ENCODE measurements at regions not wholly inside any gene's neighbourhood (a gene's known extent, or its start where the extent isn't known, plus 50 kb on each side); places are given as distances from the start of the nearest gene placed in this dataset.
"Not testable (repeated sequence)": the region's sequence is repeated elsewhere in the genome, so short reads cannot be mapped to it uniquely, and the experiment has no call there.

DNA sequence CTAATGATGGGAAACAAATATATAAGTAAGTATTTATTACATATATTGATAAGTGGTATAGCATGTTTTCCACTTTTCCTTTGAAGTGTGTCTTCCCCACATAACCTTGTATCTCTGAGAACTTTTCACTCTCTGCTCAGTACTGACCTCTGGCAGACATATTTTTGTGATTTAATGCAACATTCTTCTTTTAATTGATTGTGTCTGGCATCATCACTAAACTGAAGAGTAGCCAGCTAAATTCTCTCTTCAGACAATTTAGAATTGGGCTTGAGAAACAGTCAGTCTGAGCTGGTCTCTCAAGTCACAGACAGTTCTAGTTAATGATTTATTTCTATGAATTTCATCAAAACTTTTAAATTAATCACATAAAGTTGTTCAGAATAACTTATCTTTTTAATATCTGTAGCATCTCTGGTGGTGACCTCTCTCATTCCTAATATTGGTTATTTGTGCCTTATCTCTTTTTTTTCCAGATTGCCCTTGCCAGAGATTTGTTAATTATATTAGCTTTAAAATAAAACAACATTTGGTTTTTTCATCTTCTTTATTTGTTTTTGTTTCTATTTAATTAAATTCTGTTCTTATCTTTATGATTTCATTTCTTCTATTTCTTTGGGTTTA lies 230.0 kb upstream of the VLDLR start:
- not testable (repeated sequence) for DNase-seq (ENCODE audit: low read depth in 2 of 2, low spot score in 1 of 2)

DNA sequence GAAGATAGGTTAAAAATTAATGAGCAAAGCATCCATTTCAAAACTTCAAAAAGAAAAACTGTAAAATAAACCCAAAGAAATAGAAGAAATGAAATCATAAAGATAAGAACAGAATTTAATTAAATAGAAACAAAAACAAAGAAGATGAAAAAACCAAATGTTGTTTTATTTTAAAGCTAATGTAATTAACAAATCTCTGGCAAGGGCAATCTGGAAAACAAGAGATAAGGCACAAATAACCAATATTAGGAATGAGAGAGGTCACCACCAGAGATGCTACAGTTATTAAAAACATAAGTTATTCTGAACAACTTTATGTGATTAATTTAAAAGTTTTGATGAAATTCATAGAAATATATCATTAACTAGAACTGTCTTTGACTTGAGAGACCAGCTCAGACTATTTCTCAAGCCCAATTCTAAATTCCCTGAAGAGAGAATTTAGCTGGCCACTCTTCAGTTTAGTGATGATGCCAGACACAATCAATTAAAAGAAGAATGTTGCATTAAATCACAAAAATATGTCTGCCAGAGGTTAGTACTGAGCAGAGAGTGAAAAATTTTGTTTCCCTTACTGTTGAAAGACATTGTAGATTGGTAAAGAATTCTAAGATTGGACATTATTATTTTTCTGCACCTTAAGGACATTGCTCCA lies 227.4 kb upstream of the VLDLR start:
- not testable (repeated sequence) for DNase-seq (ENCODE audit: low read depth in 2 of 2, low spot score in 1 of 2)

DNA sequence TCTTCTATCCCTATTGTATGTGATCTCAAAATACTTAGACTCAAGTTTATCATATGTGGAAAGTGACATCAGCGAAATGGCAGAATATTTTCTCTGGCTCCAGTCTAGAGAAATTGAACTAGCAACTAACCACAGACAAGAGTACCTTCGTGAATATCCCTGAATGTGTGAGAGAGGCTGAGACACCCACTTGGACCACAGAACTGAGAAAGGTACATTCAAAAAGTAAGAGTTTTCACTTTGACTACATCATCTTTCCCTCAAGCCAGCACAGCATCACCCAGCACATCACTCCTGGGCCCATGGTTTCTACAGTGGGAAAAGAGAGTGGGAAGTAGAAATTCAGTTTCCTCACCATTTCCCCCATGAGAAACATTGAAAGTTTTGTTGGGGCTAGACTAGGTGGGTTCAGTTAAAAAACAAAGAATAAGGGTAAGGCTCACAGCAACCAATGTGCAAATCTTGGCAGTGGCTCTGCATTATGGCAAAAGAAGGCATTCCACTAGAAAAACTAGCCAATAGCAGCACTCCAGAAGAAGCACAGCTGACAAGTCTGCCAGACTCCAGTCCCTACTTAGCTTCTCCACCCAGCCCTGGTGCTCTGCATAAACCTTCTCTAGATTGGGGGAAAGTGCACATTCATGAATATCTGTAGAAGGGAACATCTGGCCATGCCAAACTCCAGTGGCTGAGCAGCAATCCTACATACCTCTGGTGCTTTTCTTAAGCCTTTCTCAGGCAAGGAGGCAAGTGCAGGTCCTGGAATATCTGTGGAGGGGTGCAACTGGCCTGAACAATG lies 225.6 kb upstream of the VLDLR start:
- no peak for DNase-seq (ENCODE audit: low read depth in 2 of 2, low spot score in 1 of 2)

GRCh38 chr9:2396622-2397285 lies 224.8 kb upstream of the VLDLR start:
- no peak for DNase-seq (ENCODE audit: low read depth in 2 of 2, low spot score in 1 of 2)

- DNase-seq (ENCODE audit: low read depth in 2 of 2, low spot score in 1 of 2), result not testable (repeated sequence)
Observed at GRCh38 chr9:2397875-2398274, 223.7 kb upstream of the VLDLR start.

DNA sequence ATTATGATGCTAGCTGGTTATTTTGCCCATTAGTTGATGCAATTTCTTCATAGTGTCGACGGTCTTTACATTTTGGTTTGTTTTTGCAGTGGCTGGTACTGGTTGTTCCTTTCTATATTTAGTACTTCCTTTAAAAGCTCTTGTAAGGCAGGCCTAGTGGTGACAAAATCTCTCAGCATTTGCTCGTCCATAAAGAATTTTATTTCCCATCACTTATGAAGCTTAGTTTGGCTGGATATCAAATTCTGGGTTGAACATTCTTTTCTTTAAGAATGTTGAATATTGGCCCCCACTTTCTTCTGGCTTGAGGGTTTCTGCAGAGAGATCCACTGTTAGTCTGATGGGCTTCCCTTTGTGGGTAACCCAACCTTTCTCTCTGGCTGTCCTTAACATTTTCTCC lies 219.8 kb upstream of the VLDLR start:
- DNase-seq (ENCODE audit: low read depth in 2 of 2, low spot score in 1 of 2), result not testable (repeated sequence)

DNA sequence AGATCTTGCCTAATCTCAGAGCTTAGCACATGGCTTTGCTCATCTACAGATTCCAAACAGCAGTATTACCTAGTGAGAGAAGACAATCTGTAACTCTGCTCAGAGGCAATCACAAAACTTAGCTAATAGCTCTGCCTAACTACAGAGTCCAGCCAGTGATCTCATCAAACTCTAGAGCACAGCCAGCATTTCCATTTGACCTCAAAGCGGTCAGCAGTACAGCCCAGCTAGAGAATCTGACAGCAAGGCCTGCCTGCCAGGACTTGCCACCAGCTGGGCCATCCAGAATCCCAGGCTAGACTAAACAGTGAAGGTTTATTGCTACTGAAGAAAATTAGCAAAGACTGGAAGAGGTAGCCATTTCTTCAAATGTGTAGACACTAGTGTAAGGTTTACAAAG lies 217.9 kb upstream of the VLDLR start:
- DNase-seq (ENCODE audit: low read depth in 2 of 2, low spot score in 1 of 2), result no peak

GRCh38 chr9:2406252-2406651 lies 215.3 kb upstream of the VLDLR start:
- DNase-seq (ENCODE audit: low read depth in 2 of 2, low spot score in 1 of 2), result no peak

GRCh38 chr9:2407450-2407849 lies 214.1 kb upstream of the VLDLR start:
- no peak for DNase-seq (ENCODE audit: low read depth in 2 of 2, low spot score in 1 of 2)

GRCh38 chr9:2411459-2412215 lies 209.9 kb upstream of the VLDLR start:
- DNase-seq (ENCODE audit: low read depth in 2 of 2, low spot score in 1 of 2), result no peak

GRCh38 chr9:2413160-2413805 lies 208.3 kb upstream of the VLDLR start:
- no peak for DNase-seq (ENCODE audit: low read depth in 2 of 2, low spot score in 1 of 2)

DNA sequence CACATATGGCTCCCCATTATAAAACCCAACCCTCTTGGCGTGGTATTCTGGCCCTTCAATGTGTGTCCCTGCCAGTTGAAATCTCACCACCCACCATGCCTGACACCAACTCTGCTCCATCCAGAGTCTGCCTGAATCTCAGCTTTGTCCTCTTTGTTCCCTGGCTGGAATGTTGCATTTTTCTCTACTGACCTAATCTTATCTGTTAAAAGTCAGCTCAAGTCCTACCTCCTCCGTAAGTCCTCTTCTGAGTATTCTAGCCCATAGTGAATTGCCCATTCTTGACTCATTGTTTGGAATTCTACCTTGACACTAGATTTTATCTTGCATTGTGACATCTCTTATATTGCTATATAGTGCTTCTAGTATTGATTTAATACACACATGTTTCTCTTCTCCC lies 207.1 kb upstream of the VLDLR start:
- no peak for DNase-seq (ENCODE audit: low read depth in 2 of 2, low spot score in 1 of 2)

- no peak for DNase-seq (ENCODE audit: low read depth in 2 of 2, low spot score in 1 of 2)
Observed at GRCh38 chr9:2415326-2415725, 206.3 kb upstream of the VLDLR start.

GRCh38 chr9:2417730-2418129 lies 203.9 kb upstream of the VLDLR start:
- DNase-seq (ENCODE audit: low read depth in 2 of 2, low spot score in 1 of 2), result no peak

- no peak for DNase-seq (ENCODE audit: low read depth in 2 of 2, low spot score in 1 of 2)
Observed at GRCh38 chr9:2418619-2419018, 203.0 kb upstream of the VLDLR start.

GRCh38 chr9:2419347-2419746 lies 202.2 kb upstream of the VLDLR start:
- no peak for DNase-seq (ENCODE audit: low read depth in 2 of 2, low spot score in 1 of 2)

GRCh38 chr9:2420543-2420942 lies 201.0 kb upstream of the VLDLR start:
- DNase-seq (ENCODE audit: low read depth in 2 of 2, low spot score in 1 of 2), result no peak

DNA sequence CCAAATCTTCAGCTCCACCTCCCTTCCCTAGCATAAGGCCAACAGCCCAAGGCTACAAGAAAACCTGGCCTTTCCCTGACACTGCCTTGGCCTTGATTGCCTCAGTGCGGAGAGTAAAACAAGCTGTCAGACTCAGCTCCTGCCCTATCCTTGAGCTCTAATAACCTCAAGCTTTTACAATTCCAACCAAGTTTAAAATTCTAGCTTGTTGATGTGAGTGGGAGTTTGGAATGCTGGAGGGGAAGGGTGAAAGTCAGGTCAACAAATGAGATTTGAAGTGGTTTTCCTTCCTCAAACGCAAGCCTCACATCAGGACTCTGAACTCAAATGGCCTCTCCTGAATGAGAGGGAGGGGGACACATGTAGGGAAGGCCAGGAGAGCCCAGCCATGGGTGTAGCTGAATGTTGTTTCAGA lies 197.0 kb upstream of the VLDLR start:
- no peak for DNase-seq (ENCODE audit: low read depth in 2 of 2, low spot score in 1 of 2)

GRCh38 chr9:2425676-2426075 lies 195.9 kb upstream of the VLDLR start:
- no peak for DNase-seq (ENCODE audit: low read depth in 2 of 2, low spot score in 1 of 2)

- no peak for DNase-seq (ENCODE audit: low read depth in 2 of 2, low spot score in 1 of 2)
Observed at GRCh38 chr9:2427120-2427891, 194.3 kb upstream of the VLDLR start.
